Calu3 (cell line): ENCODE measurements at regions not wholly inside any gene's neighbourhood (a gene's known extent, or its start where the extent isn't known, plus 50 kb on each side); places are given as distances from the start of the nearest gene placed in this dataset.

Experiments used
- BruUV-seq: library from RNA; stranded (reverse); fragments of 400-500 nt; replicated peaks from 2 replicates; lab custom pipeline; 2021; lab: Mats Ljungman, UMichigan
- CTCF ChIA-PET: fragments of 300-600 bp; sonication (Branson Sonifier 250); formaldehyde crosslinking; loops from one replicate; lab custom pipeline; 2022; ENCODE audit warnings: antibody characterized with exemption; lab: Charles Lee
- DNase-seq: peaks from one replicate; pipeline ENCODE4 v3.0.0; 2022
- H3K27ac Mint-ChIP-seq: one replicate; pipeline ENCODE4 v1.8.0; 2022; ENCODE audit warnings: mixed read lengths; ENCODE audit not compliant: unreplicated experiment
- H3K27me3 Mint-ChIP-seq: one replicate; pipeline ENCODE4 v1.8.0; 2022; ENCODE audit warnings: mixed read lengths; ENCODE audit not compliant: unreplicated experiment
- H3K36me3 Mint-ChIP-seq: one replicate; pipeline ENCODE4 v1.8.0; 2022; ENCODE audit warnings: mild to moderate bottlenecking, moderate library complexity, mixed read lengths; ENCODE audit not compliant: insufficient read depth, unreplicated experiment
- H3K4me1 Mint-ChIP-seq: one replicate; pipeline ENCODE4 v1.8.0; 2022; ENCODE audit warnings: mild to moderate bottlenecking, low read depth, mixed read lengths; ENCODE audit not compliant: unreplicated experiment
- H3K4me3 Mint-ChIP-seq: one replicate; pipeline ENCODE4 v1.8.0; 2022; ENCODE audit warnings: mild to moderate bottlenecking, low read depth, moderate library complexity, mixed read lengths; ENCODE audit not compliant: unreplicated experiment
- H3K9me3 Mint-ChIP-seq: one replicate; pipeline ENCODE4 v1.8.0; 2022; ENCODE audit warnings: low read depth, mixed read lengths; ENCODE audit not compliant: unreplicated experiment
- intact Hi-C: fragments of 100-400 bp; cut with micrococcal nuclease; formaldehyde crosslinking; loops from one replicate; pipeline ENCODE4 v1.10.0; 2022; ENCODE audit not compliant: unreplicated experiment
- TF ChIP-seq, protein P1 (sequence below): fragments of 200-600 bp; IDR thresholded peaks from one replicate; pipeline ENCODE4 v1.8.0; 2022; ENCODE audit warnings: antibody characterized with exemption; ENCODE audit not compliant: unreplicated experiment

DNA sequence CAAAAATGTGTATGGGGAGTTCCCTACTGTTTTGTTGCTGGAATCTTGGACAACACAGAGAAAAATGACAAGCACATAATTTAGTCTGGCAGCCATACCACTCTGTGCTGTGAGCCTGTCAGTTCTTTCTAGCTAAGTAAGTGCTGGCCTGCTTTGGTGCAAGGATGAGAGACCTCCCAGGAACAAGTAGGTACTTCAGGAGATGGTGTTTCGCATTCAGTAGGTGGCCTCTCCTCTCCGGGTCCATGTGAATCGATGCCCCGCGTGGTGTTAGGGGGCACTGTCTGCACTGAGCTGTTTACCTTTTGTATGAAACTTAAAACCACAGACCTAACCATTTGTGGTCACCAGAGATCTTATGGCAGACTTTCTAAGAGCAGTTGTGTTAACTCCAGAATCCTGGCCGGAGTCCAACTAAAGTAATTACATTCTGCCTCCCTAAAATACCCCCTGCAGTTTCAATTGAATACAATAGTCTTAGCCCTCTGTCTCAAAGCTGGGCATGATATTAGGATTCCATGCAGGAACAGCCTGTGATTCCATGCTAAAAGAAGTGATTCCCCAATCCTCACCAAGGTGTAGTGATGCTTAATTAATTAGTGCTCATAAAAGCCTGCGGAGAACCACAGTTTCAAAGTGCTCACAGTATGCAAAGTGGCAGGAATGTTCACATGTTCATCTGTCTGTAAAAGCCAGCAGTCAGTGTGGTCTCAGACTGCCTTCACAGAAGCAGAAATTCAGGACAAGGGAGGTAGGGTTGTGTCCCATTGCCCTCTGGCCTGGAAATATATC, 64.2 kb downstream of the LLPH start:
- H3K36me3 Mint-ChIP-seq: no peaks in the 10 kb centered on the region
- no peaks in the 10 kb centered on the region for H3K27me3 Mint-ChIP-seq
- no peak overlapping the region for H3K4me3 Mint-ChIP-seq
- H3K27ac Mint-ChIP-seq: no peak overlapping the region
- CTCF ChIA-PET: interaction anchor here (0.6 kb wide), 1 partner anchor 418 kb away, joined by 3 read pairs; no protein-coding TSS in a partner anchor
- no TSS peak for BruUV-seq
- intact Hi-C loops: no loop called here
- DNase-seq: peak; percentile 44
- H3K4me1 Mint-ChIP-seq: peaks cover 17% of the 10 kb centered on the region
- TF ChIP-seq, protein P1, sequence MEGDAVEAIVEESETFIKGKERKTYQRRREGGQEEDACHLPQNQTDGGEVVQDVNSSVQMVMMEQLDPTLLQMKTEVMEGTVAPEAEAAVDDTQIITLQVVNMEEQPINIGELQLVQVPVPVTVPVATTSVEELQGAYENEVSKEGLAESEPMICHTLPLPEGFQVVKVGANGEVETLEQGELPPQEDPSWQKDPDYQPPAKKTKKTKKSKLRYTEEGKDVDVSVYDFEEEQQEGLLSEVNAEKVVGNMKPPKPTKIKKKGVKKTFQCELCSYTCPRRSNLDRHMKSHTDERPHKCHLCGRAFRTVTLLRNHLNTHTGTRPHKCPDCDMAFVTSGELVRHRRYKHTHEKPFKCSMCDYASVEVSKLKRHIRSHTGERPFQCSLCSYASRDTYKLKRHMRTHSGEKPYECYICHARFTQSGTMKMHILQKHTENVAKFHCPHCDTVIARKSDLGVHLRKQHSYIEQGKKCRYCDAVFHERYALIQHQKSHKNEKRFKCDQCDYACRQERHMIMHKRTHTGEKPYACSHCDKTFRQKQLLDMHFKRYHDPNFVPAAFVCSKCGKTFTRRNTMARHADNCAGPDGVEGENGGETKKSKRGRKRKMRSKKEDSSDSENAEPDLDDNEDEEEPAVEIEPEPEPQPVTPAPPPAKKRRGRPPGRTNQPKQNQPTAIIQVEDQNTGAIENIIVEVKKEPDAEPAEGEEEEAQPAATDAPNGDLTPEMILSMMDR: no peak
- no peaks in the 10 kb centered on the region for H3K9me3 Mint-ChIP-seq

DNA sequence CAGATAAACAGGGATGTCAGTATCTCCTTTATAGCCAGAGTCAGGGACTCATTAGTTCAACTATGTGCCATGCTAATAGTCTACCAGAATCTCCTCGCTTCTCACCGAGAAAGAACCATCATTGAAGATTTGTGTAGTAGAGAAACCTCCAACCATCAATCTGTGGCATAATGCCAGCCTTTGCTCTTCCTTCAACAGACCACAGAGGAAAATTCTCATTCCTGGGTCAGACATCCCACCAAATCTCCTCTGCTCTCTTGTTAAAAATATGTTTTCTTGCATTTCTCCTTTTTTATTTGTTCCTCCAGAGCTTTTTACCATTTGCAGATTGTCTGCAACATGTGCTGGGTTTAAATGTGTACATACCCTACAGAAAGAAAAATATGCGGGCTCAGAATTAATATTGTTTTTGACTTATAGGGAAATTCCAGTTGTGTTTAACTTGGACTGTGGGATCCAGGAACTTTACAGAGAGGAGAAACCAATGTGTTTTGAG, 64.9 kb downstream of the LLPH start:
- Mint-ChIP-seq H3K4me3 (no peak overlapping the region), H3K27me3 (no peaks in the 10 kb centered on the region), H3K27ac (no peak overlapping the region), H3K36me3 (no peaks in the 10 kb centered on the region), H3K9me3 (no peaks in the 10 kb centered on the region), H3K4me1 (peaks cover 17% of the 10 kb centered on the region)
- intact Hi-C loops: no loop called here
- DNase-seq: no peak
- TF ChIP-seq, protein P1: no peak
- CTCF ChIA-PET: interaction anchor here (0.6 kb wide), 1 partner anchor 417 kb away, joined by 3 read pairs; no protein-coding TSS in a partner anchor
- no TSS peak for BruUV-seq

GRCh38 chr12:66065150-66065549, 65.4 kb downstream of the LLPH start:
- no TSS peak for BruUV-seq
- DNase-seq: no peak
- CTCF ChIA-PET: no interaction called here
- H3K27me3 Mint-ChIP-seq: no peaks in the 10 kb centered on the region
- no peak overlapping the region for H3K4me3 Mint-ChIP-seq
- intact Hi-C loops: no loop called here
- H3K4me1 Mint-ChIP-seq: peaks cover 17% of the 10 kb centered on the region
- TF ChIP-seq, protein P1: no peak
- H3K9me3 Mint-ChIP-seq: no peaks in the 10 kb centered on the region
- H3K27ac Mint-ChIP-seq: no peak overlapping the region
- no peaks in the 10 kb centered on the region for H3K36me3 Mint-ChIP-seq

DNA sequence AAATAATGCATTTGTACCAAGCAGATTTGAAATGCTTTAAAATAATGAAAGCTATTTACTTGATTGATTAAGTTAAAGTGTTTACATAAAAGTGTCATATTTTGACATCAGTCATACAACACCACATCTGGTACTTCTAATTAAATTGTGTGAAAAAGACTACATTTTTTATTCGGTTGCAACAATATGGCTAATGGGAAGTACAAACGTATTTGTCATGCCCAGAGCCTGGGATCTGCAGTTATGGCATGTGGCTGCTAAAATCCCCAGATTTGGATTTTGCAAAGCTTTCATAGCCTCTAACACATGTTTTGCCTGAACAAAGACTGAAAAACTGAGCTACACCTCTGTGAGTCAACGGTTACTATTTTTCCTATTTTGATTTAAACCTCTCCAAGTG, 66.6 kb downstream of the LLPH start:
- peaks cover 17% of the 10 kb centered on the region for H3K4me1 Mint-ChIP-seq
- H3K36me3 Mint-ChIP-seq: no peaks in the 10 kb centered on the region
- TF ChIP-seq, protein P1: no peak
- no peaks in the 10 kb centered on the region for H3K27me3 Mint-ChIP-seq
- no peak overlapping the region for H3K27ac Mint-ChIP-seq
- CTCF ChIA-PET: no interaction called here
- intact Hi-C loops: no loop called here
- H3K9me3 Mint-ChIP-seq: no peaks in the 10 kb centered on the region
- no peak for DNase-seq
- H3K4me3 Mint-ChIP-seq: no peak overlapping the region
- BruUV-seq: no TSS peak
